ENCODE measurements at regions not wholly inside any gene's neighbourhood (a gene's known extent, or its start where the extent isn't known, plus 50 kb on each side); places are given as distances from the start of the nearest gene placed in this dataset.
"Not testable (repeated sequence)": the region's sequence is repeated elsewhere in the genome, so short reads cannot be mapped to it uniquely, and the experiment has no call there.

DNA sequence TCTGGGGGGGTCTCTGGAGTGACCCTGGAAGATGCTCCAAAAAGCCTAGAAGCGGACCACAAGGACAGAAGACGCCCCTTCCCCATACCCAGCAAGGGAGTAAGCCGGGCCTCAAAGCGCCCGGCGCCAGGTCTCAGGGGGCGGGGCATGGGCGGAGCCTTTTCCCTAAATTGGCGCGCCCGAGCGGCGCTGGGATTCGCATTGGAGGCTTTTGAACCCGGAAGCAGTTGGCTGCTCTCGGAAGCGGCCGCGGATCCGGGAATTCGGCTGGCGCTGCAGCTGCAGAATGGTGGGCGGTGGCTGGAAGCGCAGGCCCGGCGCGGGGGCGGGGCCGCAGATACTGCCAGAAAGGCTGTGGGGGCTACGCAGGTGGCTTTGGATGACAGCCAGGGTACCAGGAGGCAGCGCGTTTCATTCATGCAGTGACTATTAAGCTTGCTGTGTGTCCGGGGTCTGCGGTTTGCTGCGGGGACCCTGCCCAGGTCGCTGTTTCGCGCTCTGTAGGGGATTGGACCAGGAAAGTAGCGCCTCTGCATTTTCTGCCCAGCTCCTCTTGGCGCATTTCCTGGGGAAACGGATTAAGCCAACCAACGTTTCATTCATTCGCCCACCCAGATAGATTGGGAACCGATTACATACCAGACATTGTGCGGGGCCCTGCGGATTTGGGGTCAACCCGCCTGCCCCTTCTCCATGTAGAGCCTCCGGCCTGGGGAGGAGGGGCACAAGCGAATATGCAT lies 83.0 kb upstream of the FREM1 start:
- TF ChIP-seq, protein P1, sequence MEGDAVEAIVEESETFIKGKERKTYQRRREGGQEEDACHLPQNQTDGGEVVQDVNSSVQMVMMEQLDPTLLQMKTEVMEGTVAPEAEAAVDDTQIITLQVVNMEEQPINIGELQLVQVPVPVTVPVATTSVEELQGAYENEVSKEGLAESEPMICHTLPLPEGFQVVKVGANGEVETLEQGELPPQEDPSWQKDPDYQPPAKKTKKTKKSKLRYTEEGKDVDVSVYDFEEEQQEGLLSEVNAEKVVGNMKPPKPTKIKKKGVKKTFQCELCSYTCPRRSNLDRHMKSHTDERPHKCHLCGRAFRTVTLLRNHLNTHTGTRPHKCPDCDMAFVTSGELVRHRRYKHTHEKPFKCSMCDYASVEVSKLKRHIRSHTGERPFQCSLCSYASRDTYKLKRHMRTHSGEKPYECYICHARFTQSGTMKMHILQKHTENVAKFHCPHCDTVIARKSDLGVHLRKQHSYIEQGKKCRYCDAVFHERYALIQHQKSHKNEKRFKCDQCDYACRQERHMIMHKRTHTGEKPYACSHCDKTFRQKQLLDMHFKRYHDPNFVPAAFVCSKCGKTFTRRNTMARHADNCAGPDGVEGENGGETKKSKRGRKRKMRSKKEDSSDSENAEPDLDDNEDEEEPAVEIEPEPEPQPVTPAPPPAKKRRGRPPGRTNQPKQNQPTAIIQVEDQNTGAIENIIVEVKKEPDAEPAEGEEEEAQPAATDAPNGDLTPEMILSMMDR (IDR thresholded peaks at IDR 0.05), result no peak
- peaks cover 8% of the 10 kb centered on the region for H3K4me1 Mint-ChIP-seq (ENCODE audit: unreplicated experiment)
- H3K27ac Mint-ChIP-seq (ENCODE audit: unreplicated experiment), result no peak overlapping the region
- H3K9me3 Mint-ChIP-seq (ENCODE audit: unreplicated experiment), result peaks cover 3% of the 10 kb centered on the region
- peaks cover 15% of the 10 kb centered on the region for H3K27me3 Mint-ChIP-seq (ENCODE audit: unreplicated experiment)
- no peaks in the 10 kb centered on the region for H3K36me3 Mint-ChIP-seq (ENCODE audit: unreplicated experiment)
- DNase-seq (ENCODE audit: extremely low spot score, unreplicated experiment), result peak; percentile 89
- H3K4me3 Mint-ChIP-seq (ENCODE audit: unreplicated experiment), result peak overlapping the region; percentile 69

DNA sequence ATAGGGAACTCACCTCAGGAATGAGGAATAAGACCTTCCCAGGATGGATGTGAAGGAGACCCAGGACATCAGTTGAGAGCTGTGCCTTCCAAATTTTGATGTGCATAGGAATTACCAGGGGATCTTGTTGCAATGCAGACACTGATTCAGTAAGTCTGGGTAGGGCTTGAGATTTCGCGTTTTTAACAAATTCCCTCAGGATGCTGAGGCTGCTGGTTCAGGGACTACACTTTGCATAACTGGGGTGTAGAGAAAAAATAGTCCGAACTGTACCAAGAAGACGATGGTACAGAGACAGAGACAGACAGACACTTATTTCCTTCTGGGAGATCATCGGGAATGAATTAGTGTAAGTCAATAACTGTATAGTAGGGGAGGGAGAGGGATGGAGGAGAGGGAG lies 82.3 kb upstream of the FREM1 start:
- peaks cover 3% of the 10 kb centered on the region for H3K9me3 Mint-ChIP-seq (ENCODE audit: unreplicated experiment)
- H3K4me3 Mint-ChIP-seq (ENCODE audit: unreplicated experiment), result peak overlapping the region; percentile 69
- H3K36me3 Mint-ChIP-seq (ENCODE audit: unreplicated experiment), result no peaks in the 10 kb centered on the region
- no peak overlapping the region for H3K27ac Mint-ChIP-seq (ENCODE audit: unreplicated experiment)
- peaks cover 8% of the 10 kb centered on the region for H3K4me1 Mint-ChIP-seq (ENCODE audit: unreplicated experiment)
- TF ChIP-seq, protein P1 (IDR thresholded peaks at IDR 0.05), result no peak
- no peak for DNase-seq (ENCODE audit: extremely low spot score, unreplicated experiment)
- H3K27me3 Mint-ChIP-seq (ENCODE audit: unreplicated experiment), result peaks cover 15% of the 10 kb centered on the region

DNA sequence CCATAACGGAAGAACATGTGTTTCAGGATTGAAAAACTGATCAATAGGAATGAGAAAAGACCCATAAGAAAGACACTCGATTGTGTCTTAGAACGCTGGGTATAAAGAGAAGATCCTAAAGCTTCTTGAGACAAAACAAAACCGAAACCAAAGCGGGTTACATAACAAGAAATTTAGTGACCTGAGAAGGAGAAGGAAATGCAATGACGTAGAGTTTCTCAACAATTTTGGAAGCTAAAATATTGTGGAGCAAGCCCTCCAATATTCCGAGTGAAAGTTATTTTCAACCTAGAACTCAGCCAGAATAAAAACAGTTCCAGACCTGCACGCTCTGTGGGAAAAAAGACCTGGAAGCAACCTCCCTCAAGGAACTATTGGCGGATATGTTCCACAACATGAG lies 81.9 kb upstream of the FREM1 start:
- no peak for DNase-seq (ENCODE audit: extremely low spot score, unreplicated experiment)
- H3K27me3 Mint-ChIP-seq (ENCODE audit: unreplicated experiment), result peaks cover 14% of the 10 kb centered on the region
- no peaks in the 10 kb centered on the region for H3K36me3 Mint-ChIP-seq (ENCODE audit: unreplicated experiment)
- TF ChIP-seq, protein P1 (IDR thresholded peaks at IDR 0.05), result no peak
- H3K4me3 Mint-ChIP-seq (ENCODE audit: unreplicated experiment), result no peak overlapping the region
- no peak overlapping the region for H3K27ac Mint-ChIP-seq (ENCODE audit: unreplicated experiment)
- H3K4me1 Mint-ChIP-seq (ENCODE audit: unreplicated experiment), result peaks cover 8% of the 10 kb centered on the region
- H3K9me3 Mint-ChIP-seq (ENCODE audit: unreplicated experiment), result peaks cover 3% of the 10 kb centered on the region

DNA sequence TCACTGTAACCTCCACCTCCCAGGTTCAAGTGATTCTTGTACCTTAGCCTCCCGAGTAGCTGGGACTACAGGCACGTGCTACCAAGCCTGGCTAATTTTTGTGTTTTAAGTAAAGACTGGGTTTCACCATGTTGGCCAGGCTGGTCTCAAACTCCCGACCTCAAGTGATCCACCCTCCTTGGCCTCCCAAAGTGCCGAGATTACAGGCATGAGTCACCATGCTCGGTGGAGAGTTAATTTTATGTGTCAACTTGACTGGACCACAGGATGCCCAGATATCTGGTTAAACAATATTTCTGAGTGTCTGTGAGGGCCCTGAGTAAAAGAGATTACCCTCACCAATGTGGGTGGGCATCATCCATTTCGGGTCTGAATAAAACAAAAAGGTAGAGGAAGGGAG lies 80.4 kb upstream of the FREM1 start:
- H3K9me3 Mint-ChIP-seq (ENCODE audit: unreplicated experiment); DNase-seq (ENCODE audit: extremely low spot score, unreplicated experiment); H3K4me1 Mint-ChIP-seq (ENCODE audit: unreplicated experiment); H3K27ac Mint-ChIP-seq (ENCODE audit: unreplicated experiment); H3K4me3 Mint-ChIP-seq (ENCODE audit: unreplicated experiment); H3K27me3 Mint-ChIP-seq (ENCODE audit: unreplicated experiment); H3K36me3 Mint-ChIP-seq (ENCODE audit: unreplicated experiment): not testable (repeated sequence)

- Mint-ChIP-seq H3K36me3 (ENCODE audit: unreplicated experiment) (no peaks in the 10 kb centered on the region), H3K27ac (ENCODE audit: unreplicated experiment) (no peak overlapping the region), H3K27me3 (ENCODE audit: unreplicated experiment) (peaks cover 6% of the 10 kb centered on the region), H3K9me3 (ENCODE audit: unreplicated experiment) (peaks cover 3% of the 10 kb centered on the region), H3K4me3 (ENCODE audit: unreplicated experiment) (no peak overlapping the region), H3K4me1 (ENCODE audit: unreplicated experiment) (peaks cover 8% of the 10 kb centered on the region)
- DNase-seq (ENCODE audit: extremely low spot score, unreplicated experiment), result no peak
- TF ChIP-seq, protein P1 (IDR thresholded peaks at IDR 0.05), result no peak
Measured at GRCh38 chr9:14989811-14990210, 79.6 kb upstream of the FREM1 start.

DNA sequence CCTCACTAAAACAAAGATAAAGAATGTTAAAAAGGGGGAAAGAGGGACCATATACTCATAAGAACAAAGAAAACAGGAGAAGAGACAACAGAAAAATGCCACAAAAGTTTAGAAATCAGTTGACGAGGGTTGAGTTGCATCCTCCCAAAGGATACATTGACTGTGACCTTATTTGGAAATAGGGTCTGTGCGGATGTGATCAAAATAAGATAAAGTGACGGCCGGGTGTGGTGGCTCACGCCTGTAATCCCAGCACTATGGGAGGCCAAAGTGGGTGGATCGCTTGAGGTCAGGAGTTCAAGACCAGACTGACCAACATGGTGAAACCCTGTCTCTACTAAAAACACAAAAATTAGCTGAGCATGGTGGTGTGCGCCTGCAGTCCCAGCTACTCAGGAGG lies 79.1 kb upstream of the FREM1 start:
- H3K4me1 Mint-ChIP-seq (ENCODE audit: unreplicated experiment); H3K27ac Mint-ChIP-seq (ENCODE audit: unreplicated experiment); DNase-seq (ENCODE audit: extremely low spot score, unreplicated experiment); H3K27me3 Mint-ChIP-seq (ENCODE audit: unreplicated experiment); H3K4me3 Mint-ChIP-seq (ENCODE audit: unreplicated experiment); H3K36me3 Mint-ChIP-seq (ENCODE audit: unreplicated experiment); H3K9me3 Mint-ChIP-seq (ENCODE audit: unreplicated experiment): not testable (repeated sequence)
